ENCODE measurements at regions not wholly inside any gene's neighbourhood (a gene's known extent, or its start where the extent isn't known, plus 50 kb on each side); places are given as distances from the start of the nearest gene placed in this dataset.

DNA sequence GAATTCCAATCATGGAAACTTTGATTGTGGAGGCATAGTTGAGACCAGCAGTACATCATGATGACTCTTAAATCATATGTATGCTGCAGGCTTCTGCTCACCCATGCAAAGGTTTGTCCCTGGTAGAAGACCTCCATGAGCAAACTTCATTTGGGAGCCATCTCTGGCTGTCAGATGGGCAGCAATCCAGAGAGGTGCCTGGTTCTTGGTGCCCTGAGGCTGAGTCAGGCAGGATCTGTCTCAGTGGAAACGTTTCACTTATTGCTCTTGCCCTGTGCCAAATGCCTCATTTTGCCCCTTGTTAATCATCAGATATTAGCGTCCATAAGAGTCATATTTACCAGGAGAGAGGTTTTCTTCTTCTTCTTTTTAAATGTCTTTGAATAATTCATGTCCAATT, 151.5 kb upstream of the CELF4 start:
- no peak overlapping the region for H3K27ac ChIP-seq (ENCODE audit: low read depth, low read length)
- WGBS, 2 experiments (ENCODE audit: insufficient coverage in 1 of 2, insufficient read length in 1 of 2): 40 to 81% methylated on average over 1 to 2 of the region's 2 CpGs
- peaks cover 2% of the 10 kb centered on the region for H3K27me3 ChIP-seq (ENCODE audit: control insufficient read depth, insufficient read depth, low read length, poor library complexity, severe bottlenecking)
- H3K4me1 ChIP-seq (ENCODE audit: control insufficient read depth, insufficient read depth, low read length): peaks cover 3% of the 10 kb centered on the region
- TF ChIP-seq, protein P1, sequence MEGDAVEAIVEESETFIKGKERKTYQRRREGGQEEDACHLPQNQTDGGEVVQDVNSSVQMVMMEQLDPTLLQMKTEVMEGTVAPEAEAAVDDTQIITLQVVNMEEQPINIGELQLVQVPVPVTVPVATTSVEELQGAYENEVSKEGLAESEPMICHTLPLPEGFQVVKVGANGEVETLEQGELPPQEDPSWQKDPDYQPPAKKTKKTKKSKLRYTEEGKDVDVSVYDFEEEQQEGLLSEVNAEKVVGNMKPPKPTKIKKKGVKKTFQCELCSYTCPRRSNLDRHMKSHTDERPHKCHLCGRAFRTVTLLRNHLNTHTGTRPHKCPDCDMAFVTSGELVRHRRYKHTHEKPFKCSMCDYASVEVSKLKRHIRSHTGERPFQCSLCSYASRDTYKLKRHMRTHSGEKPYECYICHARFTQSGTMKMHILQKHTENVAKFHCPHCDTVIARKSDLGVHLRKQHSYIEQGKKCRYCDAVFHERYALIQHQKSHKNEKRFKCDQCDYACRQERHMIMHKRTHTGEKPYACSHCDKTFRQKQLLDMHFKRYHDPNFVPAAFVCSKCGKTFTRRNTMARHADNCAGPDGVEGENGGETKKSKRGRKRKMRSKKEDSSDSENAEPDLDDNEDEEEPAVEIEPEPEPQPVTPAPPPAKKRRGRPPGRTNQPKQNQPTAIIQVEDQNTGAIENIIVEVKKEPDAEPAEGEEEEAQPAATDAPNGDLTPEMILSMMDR (conservative IDR thresholded peaks at IDR 0.05): no peak
- no peak overlapping the region for H3K4me3 ChIP-seq (ENCODE audit: low read length)
- no peaks in the 10 kb centered on the region for H3K27me3 Mint-ChIP-seq (ENCODE audit: insufficient read depth)
- no peak overlapping the region for H3K9ac ChIP-seq (ENCODE audit: extremely low read depth, low read length, poor library complexity, severe bottlenecking)
- no peaks in the 10 kb centered on the region for H3K9me3 Mint-ChIP-seq
- H3K9me3 ChIP-seq (ENCODE audit: control insufficient read depth, low read length): no peaks in the 10 kb centered on the region
- no peaks in the 10 kb centered on the region for H3K36me3 Mint-ChIP-seq (ENCODE audit: low read depth)
- no peak for DNase-seq
- no peak overlapping the region for H3K27ac Mint-ChIP-seq
- no peak overlapping the region for H3K4me3 Mint-ChIP-seq
- no peaks in the 10 kb centered on the region for H3K36me3 ChIP-seq (ENCODE audit: control insufficient read depth, insufficient read depth, low read length)
- H3K4me1 Mint-ChIP-seq: peaks cover 15% of the 10 kb centered on the region

DNA sequence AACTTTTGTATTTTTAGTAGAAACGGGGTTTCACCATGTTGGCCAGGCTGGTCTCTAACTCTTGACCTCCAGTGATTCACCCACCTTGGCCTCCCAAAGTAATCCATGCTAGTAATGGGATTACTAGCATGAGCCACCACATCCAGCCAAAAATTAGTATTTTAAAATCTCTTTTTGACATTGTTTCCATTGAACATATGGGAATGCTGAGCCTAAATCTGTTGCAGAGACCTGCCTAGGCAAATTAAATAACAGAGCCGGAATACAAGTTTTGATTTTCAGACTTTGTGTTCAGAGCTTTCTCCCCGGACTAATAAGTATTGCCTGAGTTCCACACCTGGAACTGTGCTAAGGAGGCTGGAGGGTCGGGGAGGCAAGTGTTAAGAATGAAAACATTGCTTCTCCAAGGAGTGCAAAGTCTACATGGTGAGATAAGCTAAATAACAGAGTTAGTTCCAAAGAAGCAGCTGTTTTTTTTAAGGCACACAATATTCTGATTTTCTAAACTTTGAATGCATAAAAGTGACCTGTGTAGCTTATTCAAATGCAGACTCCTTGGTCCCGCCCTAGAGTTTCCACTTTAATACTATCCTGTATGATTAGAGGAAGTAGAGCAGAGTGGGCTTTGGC, 150.6 kb upstream of the CELF4 start:
- Mint-ChIP-seq H3K36me3 (ENCODE audit: low read depth) (no peaks in the 10 kb centered on the region), H3K4me1 (peaks cover 15% of the 10 kb centered on the region), H3K9me3 (no peaks in the 10 kb centered on the region), H3K4me3 (no peak overlapping the region), H3K27me3 (ENCODE audit: insufficient read depth) (no peaks in the 10 kb centered on the region), H3K27ac (no peak overlapping the region)
- no peaks in the 10 kb centered on the region for H3K36me3 ChIP-seq (ENCODE audit: control insufficient read depth, insufficient read depth, low read length)
- no peak overlapping the region for H3K4me3 ChIP-seq (ENCODE audit: low read length)
- H3K9me3 ChIP-seq (ENCODE audit: control insufficient read depth, low read length): no peaks in the 10 kb centered on the region
- H3K27ac ChIP-seq (ENCODE audit: low read depth, low read length): no peak overlapping the region
- no peak for DNase-seq
- TF ChIP-seq, protein P1 (conservative IDR thresholded peaks at IDR 0.05): no peak
- WGBS, 2 experiments (ENCODE audit: insufficient coverage in 1 of 2, insufficient read length in 1 of 2): 92 to 96% methylated on average over 4 to 5 of the region's 5 CpGs
- no peak overlapping the region for H3K9ac ChIP-seq (ENCODE audit: extremely low read depth, low read length, poor library complexity, severe bottlenecking)
- peaks cover 3% of the 10 kb centered on the region for H3K4me1 ChIP-seq (ENCODE audit: control insufficient read depth, insufficient read depth, low read length)
- no peaks in the 10 kb centered on the region for H3K27me3 ChIP-seq (ENCODE audit: control insufficient read depth, insufficient read depth, low read length, poor library complexity, severe bottlenecking)

DNA sequence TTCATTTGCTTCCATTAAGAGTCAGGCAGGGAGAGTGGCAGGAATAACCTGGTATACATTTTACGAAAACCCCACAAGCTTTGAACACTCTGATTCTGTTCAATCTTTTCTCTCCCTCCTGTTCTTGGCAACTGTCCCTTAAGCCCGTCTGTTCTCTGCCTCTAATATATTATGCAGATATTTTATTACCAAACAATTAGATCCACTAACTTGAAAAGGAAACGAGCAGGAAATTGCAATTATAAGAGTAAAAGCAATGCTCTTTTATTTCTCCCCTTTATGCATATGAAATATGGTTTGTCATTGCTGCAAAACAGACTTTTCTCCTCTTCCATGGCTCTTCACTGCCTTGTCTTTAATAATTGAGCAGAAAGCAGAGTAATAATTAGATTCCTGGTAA, 149.1 kb upstream of the CELF4 start:
- DNase-seq: no peak
- H3K27me3 Mint-ChIP-seq (ENCODE audit: insufficient read depth): no peaks in the 10 kb centered on the region

More for the DNA sequence above, 149.1 kb upstream of the CELF4 start:
- peaks cover 20% of the 10 kb centered on the region for H3K4me1 Mint-ChIP-seq
- Histone ChIP-seq H3K36me3 (ENCODE audit: control insufficient read depth, insufficient read depth, low read length) (no peaks in the 10 kb centered on the region), H3K9me3 (ENCODE audit: control insufficient read depth, low read length) (no peaks in the 10 kb centered on the region), H3K27me3 (ENCODE audit: control insufficient read depth, insufficient read depth, low read length, poor library complexity, severe bottlenecking) (no peaks in the 10 kb centered on the region), H3K9ac (ENCODE audit: extremely low read depth, low read length, poor library complexity, severe bottlenecking) (no peak overlapping the region), H3K27ac (ENCODE audit: low read depth, low read length) (no peak overlapping the region), H3K4me3 (ENCODE audit: low read length) (peak overlapping the region; percentile 11), H3K4me1 (ENCODE audit: control insufficient read depth, insufficient read depth, low read length) (peaks cover 3% of the 10 kb centered on the region)
- no peaks in the 10 kb centered on the region for H3K9me3 Mint-ChIP-seq
- no peaks in the 10 kb centered on the region for H3K36me3 Mint-ChIP-seq (ENCODE audit: low read depth)
- WGBS, 2 experiments (ENCODE audit: insufficient coverage in 1 of 2, insufficient read length in 1 of 2): 80 to 95% methylated on average over 1 to 2 of the region's 3 CpGs
- no peak overlapping the region for H3K27ac Mint-ChIP-seq
- H3K4me3 Mint-ChIP-seq: no peak overlapping the region
- TF ChIP-seq, protein P1 (conservative IDR thresholded peaks at IDR 0.05): no peak

Data from endodermal cell (in vitro differentiated cells).